ENCODE measurements at regions not wholly inside any gene's neighbourhood (a gene's known extent, or its start where the extent isn't known, plus 50 kb on each side); places are given as distances from the start of the nearest gene placed in this dataset.

DNA sequence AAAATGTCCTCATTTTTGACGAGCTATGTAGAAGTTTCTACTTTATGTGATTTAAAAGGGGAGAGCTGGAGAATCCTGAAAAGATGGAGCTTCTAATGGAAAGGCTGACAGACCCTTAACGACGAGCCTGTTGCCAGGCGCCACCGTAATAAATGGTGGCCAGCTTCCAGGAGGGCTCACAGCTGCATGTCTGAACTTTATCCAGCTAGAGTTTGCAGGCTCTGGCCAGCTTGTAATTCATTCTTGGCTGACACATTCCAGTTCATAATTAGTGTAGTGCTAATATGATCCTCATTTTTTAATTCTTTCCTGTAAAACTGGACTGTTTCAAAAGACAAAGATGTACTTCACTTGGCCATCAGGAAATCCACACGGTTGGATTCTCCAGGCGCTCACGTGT lies 246.7 kb downstream of the GAS1 start:
- in situ Hi-C loops (cut with HindIII; ENCODE audit: low sequenced_read_pairs) = no loop called here

DNA sequence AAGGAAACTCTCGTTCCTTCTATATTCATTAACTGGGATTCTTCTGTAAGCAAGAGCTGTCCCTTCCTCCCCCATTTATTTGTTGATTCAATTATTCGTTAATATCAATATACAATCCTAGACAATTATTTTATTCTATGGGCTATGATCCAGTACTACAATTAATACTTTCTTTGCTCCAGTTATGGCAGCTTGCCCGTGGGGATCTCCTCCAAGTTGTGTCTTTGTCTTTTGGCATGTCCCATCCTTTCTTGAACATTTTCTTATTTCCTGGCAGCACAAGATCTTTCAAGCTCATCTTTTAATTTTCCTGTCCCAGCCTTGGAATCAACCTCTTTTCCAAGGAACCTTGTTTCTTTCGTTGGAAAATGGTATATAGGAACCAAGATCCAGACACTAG lies 249.3 kb downstream of the GAS1 start:
- in situ Hi-C loops (cut with HindIII; ENCODE audit: low sequenced_read_pairs) = no loop called here

DNA sequence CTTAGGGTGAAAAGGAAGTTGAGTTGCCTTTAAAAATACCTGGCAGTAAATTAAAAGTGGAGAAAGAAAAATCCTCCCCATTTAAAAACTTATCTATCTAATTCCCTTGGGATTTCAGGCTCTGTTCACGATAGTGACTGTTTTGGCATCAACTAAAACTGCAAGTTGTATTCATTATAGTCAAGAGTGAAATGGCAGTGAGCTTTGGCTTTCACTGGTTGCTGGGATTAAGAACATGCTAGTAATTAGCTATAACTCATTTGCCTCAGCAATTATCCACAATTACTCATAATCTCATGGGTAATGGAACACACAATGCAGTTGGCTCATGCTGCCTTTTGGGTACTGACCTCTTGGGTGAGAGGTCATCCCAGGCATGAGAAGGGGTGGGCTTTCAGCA lies 250.1 kb downstream of the GAS1 start:
- in situ Hi-C loops (cut with HindIII; ENCODE audit: low sequenced_read_pairs) = no loop called here

DNA sequence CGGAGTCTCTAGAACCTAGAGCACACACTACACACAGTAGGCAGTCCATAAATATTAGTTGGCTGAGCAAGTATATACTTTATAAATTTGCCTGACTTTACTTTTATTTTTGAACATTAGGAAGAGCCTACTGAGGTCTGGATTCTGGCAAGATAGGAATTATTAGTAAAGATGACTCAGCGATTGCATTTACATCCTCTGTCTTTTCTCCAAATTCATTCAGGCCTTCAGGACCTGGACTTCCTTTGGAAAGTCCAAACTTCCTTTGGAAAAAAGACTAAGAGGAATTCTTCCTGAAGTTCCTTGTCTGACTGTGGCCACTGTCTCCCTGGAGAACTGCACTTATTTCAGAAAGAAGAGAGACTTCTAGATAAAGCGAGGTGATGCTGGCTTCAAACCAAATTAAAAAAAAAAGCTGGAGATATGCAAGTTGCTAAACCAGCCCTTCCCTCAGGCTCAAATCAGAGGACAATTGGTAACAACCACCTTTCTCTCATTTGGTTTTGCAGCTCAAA lies 251.3 kb downstream of the GAS1 start:
- in situ Hi-C loops (cut with HindIII; ENCODE audit: low sequenced_read_pairs) = no loop called here

DNA sequence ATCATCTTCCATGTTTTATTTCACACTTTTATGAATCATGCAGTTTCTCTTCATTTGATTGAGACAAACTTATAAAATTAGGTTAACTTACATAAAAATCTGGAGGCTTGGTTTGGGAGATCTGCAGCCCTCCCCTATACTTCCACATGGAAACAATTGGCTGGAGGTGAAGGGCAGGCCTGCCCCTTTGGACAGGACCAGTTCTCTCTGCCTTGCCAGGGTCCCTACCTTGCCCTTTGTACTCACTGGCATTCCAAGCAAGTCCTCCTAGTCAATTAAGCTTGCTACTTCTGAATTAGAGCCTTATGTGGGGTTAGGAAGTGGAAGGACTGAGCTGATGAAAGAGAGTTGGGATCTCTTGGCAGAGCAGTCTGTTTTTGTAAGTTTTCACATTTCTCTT lies 257.3 kb downstream of the GAS1 start:
- in situ Hi-C loops (cut with HindIII; ENCODE audit: low sequenced_read_pairs) = no loop called here

DNA sequence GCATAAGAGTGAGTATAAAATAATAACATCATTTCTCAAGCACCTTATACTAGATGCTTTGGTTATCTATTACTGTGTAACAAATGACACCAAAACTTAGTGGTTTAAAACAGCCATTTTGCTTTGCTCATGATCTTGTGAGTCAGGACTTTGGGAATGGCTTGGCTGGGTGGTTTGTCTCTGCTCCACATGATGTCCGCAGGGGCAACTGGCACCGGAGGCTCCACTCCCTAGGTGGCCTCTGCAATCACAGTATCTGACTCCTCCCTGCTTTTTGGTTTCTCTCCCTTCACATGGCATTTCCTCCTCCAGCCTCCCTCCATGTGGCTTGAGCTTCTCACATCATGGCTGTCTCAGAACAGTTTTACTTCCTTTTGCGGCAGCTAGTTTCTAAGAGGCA lies 259.5 kb downstream of the GAS1 start:
- in situ Hi-C loops (cut with HindIII; ENCODE audit: low sequenced_read_pairs) = no loop called here

DNA sequence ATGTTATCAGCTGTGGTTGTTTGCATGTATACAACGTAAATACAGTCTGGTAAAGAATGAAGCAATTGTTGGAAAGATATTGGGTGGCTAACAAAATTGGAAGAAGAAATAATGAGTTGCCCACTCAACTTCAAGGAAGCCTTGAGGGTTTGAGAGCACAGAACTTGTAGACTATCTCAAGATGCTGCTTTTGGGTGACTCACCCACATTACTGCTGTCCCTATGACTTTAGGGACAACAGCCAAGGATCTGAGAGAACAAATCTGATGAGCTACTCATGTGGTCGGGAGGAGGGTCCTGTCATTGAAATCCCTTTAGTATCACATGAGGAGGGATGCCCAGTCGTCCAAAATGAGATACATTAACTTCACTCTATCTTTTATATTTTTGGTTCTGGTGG lies 261.8 kb downstream of the GAS1 start:
- in situ Hi-C loops (cut with HindIII; ENCODE audit: low sequenced_read_pairs) = no loop called here

DNA sequence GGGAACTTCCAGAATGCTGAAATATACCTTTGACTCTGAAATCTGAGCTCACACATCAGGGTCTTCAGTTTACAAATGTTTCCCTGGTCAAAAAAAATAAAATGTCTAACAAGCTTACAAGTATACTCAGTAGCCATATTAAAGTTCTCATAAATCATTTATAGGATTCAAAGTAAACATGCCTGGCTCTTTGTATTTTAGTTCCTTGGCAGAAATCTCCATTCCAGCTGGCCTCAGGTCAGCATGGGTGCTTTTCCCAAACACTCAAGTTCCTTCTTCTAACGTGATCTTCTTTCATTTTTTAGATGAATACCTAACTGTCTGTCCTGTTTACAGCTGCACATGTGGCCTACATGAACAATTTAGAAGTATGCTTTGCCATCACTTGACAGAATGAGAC lies 263.2 kb downstream of the GAS1 start:
- in situ Hi-C loops (cut with HindIII; ENCODE audit: low sequenced_read_pairs) = no loop called here

DNA sequence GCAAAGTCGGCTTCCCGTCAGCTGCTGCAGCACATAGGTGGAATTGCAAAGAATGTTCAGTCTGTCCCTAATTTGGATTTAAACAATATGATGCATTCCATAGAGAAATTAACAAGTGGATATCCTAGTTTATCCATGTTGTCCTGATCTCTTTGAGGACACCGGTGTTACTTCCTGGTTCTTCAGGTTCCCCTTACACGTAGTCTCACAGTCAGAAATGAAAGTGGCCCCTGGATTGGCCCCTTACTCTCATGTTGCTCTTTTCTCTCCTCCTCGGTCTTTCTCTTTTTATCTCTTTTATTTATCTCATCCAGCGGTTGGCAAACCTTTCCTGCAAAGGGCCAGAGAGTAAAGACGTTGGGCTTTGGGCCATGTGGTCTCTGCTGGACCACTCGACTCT lies 265.1 kb downstream of the GAS1 start:
- in situ Hi-C loops (cut with HindIII; ENCODE audit: low sequenced_read_pairs) = no loop called here

DNA sequence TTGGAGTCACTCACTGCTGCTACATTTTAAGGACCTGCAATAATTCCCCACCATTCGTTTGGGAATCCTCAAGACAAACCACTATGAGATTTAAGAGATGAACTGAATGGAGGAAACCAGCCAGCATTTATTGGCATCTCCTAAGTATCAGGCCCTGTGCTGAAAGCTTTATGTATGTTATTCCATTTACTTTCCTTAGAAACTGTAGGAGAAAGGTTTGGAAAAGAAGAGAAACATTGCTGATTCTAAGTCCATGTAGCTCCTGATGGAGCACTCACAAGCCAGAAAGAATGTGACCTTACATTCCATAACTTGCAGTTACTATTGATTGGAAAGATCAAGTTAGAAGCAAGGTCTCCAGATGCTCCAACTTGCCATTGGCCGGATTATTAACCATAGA lies 267.4 kb downstream of the GAS1 start:
- in situ Hi-C loops (cut with HindIII; ENCODE audit: low sequenced_read_pairs) = no loop called here

DNA sequence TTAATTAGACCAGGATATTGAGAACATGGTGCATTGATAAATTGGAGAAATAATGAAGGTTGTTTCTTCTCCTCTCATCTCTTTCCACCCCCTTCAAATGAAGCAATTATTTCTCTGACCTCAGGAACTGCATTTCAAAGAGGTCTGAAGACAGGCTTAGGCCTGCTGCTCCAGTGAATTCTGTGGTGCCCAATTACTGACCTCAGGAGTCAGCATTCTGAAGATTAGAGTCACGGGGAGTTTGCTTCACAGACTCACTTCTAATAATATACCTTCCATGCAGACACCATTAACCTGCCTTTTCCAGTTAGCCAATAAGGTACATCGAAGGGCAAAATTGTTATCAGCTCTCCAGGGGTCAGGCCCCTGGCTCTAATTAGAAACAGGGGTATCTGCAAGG lies 270.9 kb downstream of the GAS1 start:
- in situ Hi-C loops (cut with HindIII; ENCODE audit: low sequenced_read_pairs) = no loop called here

DNA sequence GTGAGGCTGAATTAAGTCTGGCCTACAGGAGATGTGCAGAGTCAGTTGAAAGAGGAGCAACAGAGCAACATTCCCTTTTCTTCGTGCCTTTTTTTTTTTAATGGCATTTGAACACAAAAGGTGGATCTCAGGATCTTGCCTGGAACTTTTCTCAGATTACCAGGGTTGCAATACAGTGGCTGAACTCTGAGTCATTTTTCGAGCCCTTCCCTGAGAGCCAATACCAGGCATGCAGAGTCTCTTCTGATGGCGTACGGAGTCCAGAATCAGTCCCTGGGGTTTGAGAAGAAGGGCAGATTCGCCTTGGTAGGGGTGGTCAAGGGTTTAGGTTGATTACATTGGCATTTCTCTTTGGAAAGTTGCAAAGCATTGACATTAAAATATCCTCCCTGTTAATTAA lies 271.5 kb downstream of the GAS1 start:
- in situ Hi-C loops (cut with HindIII; ENCODE audit: low sequenced_read_pairs) = no loop called here

DNA sequence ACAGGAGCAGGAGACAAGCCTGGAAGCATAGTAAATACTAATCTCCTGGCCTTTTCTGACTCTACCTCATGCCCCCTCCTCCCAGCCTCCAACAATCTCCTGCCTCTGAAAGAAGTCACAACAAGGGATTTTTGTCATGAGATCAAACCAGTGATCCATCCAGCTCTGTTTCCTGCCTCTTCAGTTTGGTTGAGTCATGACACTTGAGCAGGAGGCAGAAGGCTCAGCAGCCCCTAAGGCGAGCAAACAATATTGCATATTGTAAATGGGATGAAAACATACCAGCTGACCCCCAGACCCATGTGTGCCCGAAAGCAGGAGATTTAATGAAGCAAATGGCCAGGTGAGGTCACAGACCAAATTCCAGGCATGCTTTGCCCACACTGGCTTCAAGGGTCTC lies 272.8 kb downstream of the GAS1 start:
- in situ Hi-C loops (cut with HindIII; ENCODE audit: low sequenced_read_pairs) = no loop called here

DNA sequence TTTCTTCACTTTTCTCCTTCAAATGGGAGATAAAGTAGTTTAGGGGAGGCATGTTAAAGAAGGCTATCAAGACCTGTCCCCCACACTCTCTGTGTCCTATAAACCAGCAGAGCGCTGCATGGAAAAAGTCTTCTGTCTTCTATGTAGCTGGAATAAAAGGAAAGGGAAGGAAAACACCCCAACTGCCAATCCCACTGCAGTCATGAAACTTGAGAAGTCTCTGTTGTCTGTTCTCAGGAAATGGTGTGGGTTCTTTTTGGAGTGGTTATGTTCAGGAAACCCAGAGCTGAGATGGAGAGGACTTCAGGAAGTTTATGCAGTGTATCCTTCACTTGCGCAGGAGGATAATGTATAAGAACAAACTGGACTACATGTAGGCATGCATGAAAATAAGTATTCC lies 274.3 kb downstream of the GAS1 start:
- in situ Hi-C loops (cut with HindIII; ENCODE audit: low sequenced_read_pairs) = no loop called here

DNA sequence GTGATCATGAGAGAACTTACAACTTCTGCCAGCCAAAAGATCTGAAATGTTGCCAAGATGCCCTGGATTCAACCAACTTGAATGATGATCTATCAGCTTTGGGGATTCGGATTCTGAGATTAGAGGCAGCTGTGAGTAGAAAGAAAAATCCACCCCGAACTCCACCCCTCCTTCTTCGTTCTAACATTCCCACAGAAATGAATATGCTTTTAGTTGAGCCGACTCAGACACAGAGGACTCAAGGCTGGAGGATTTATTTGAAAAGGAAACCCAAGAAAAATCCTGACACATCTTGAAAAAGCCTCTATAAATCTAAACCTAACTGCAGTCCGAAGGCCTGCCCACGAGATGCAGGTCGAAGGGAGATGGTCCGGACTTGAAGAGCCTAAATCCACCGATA lies 275.0 kb downstream of the GAS1 start:
- in situ Hi-C loops (cut with HindIII; ENCODE audit: low sequenced_read_pairs) = no loop called here

DNA sequence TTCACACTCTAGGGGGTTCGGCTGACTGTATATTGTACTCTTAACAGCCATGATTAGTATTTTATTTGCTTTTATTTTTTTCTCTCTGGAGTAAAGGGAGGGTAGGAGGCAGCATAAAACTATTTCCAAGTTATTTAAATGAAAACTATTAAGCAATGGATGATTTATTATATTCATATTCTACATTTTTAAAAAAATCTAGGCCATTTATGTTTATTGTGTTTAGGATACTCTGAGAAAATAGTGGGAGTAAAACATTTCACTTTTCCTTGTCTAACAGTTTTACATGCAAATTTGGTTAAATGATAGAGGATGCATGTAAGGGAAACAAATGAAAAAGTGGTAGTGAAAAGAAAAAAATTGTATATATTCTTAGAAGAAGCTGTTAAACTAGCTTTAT lies 276.3 kb downstream of the GAS1 start:
- in situ Hi-C loops (cut with HindIII; ENCODE audit: low sequenced_read_pairs) = no loop called here

DNA sequence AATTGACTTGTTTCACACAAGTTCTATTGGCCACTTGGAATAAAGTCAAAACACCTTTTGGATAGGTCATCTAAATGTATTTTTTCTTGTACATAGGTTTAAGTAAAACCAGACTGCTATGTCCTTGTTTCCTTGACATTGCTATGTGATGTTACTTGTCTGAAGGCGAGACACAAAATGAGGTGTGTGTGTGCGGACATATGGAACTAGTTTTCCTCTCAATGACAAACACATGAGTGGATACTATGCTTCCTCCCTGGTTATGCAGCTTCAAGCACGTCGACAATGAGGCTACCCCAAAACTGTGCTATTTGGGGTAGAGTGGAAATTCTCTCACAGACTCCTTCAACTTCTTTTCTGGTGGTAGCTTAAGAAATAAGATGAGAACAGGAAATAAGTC lies 276.8 kb downstream of the GAS1 start:
- in situ Hi-C loops (cut with HindIII; ENCODE audit: low sequenced_read_pairs) = no loop called here

DNA sequence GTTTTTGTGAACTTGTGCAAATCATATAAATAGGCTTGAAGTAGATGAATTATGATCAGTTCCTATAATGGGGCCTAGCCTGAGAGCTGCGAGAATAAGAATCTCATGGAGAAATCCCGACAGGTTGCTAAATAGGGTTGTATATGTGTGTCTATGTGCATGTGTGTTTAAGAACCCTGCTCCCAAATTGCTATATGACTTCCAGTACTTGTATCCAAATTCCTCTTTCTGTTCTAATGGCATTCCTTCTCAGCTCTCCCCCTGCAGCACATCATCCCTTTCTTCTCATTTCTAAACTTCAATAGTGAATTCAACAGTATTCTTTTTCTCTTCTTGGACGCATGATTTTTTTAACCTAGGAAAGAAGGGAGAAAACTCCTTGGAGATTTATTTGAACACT lies 277.2 kb downstream of the GAS1 start:
- in situ Hi-C loops (cut with HindIII; ENCODE audit: low sequenced_read_pairs) = no loop called here

DNA sequence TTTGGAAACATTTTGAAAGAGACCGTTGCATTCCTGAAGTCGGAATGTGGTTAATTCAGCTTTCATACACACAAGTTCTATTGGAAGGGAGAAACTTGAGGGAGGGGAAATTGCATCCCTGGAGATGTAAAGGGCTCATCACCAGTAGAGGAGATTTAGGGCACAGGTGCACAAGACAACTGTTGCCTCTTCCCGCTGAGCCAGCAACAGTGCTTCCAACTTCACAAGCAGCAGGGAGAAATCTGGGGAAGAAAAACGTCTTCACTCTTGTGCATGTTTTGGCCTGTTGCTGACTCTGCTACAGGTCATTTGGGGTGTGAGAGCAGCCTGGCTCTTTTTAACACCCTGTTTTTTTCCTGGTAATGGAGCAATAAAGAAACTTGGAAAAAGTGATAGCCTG lies 277.9 kb downstream of the GAS1 start:
- in situ Hi-C loops (cut with HindIII; ENCODE audit: low sequenced_read_pairs) = no loop called here

DNA sequence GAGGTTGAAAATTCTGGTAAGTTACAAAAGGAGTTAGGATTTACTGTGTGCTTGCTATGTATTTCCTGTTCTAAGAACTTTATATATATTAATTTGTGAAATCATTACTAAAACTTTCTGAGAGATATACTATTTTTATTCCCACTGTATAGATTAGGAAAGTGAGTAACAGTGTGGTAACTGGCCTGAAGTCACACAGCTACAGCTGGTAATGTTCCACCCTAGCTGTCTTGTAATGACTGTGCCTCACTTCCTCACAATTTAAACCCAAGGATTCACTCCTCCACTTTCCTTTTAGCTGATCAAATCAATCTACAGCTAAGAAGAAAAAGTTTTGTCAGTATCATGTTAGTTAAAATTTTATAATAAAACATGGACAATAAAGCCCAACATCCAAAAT lies 278.8 kb downstream of the GAS1 start:
- in situ Hi-C loops (cut with HindIII; ENCODE audit: low sequenced_read_pairs) = no loop called here

DNA sequence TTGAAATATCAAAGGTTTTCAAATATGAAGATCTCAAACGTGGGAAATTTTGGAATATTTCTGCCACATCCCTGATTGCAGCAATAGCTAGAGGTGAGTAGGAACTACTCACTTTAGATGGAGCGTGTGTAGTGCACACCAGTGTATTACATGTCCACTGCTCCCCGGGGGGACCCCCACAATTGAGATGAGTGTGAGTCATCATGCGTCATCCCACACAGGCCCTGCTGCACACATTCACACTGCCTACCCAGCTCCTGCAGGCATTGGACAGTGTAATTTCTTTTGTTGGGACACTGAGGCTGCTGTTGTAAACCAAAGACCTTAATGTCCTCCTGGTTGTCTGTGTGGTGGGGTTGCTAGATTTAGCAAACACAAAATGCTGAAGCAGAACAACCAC lies 280.0 kb downstream of the GAS1 start:
- in situ Hi-C loops (cut with HindIII; ENCODE audit: low sequenced_read_pairs) = no loop called here

DNA sequence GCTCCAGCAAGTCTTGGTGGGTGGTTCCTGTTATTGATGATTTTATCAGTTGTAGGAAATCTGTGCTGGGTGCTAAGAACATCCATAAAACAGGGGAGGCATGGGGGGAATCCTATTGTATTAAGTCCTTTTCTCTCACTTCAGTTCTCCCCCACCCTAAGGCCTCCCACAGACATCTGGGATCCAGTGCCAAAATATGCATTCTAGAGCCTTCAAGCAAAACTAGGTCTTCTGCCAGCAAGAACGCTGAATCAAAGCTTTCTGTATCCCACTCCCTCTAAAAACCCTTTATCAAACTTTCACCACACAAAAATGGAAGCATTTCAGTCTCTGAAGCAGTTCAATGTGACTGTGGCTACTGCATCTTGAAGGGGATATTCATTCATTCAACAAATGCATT lies 281.9 kb downstream of the GAS1 start:
- in situ Hi-C loops (cut with HindIII; ENCODE audit: low sequenced_read_pairs) = no loop called here

DNA sequence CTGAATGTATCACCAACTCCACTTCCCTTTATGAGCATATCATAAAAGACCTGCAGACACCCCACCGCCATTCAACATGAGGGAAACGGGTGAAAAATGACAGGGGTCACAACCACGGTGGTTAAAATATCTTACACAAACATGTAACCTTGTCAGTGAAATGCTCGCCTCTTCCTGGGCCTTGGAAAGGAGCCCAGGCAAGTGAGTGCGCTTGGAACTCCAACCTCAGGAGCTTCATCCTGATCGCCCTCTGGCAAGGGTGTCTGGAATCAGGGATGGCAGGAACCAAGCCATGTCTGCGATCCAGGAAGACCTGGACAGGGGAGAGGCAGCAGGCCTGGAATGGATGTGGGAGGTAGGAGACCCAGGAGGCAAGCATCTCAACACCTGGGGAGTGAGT lies 282.7 kb downstream of the GAS1 start:
- in situ Hi-C loops (cut with HindIII; ENCODE audit: low sequenced_read_pairs) = no loop called here

DNA sequence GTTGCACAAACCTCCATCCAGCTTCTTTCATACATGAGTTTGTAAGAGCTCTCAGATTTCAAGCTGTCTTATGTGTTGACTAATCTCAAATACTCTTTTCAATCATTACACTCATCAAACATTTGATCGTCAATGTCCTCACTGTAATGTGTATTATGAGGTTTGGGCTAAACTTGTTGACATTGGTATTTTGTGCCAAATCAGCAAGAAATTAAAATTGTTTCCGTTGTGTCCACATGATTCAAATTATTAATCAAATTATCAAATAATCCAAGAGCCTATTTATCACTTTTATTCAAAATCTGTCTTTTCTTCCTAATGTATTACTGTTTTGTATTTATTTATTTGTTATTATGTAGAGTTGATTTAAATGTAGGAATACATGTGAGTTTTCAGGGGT lies 283.4 kb downstream of the GAS1 start:
- in situ Hi-C loops (cut with HindIII; ENCODE audit: low sequenced_read_pairs) = no loop called here

All from DLD1 (cell line).